HUES48 (cell line): ENCODE measurements at regions not wholly inside any gene's neighbourhood (a gene's known extent, or its start where the extent isn't known, plus 50 kb on each side); places are given as distances from the start of the nearest gene placed in this dataset.
"Not testable (repeated sequence)": the region's sequence is repeated elsewhere in the genome, so short reads cannot be mapped to it uniquely, and the experiment has no call there.

Experiments
- H3K27ac ChIP-seq: one replicate; pipeline ENCODE4 v1.7.0; 2013; ENCODE audit warnings: low read depth, low read length, inconsistent platforms
- H3K27me3 ChIP-seq: 2 replicates; pipeline ENCODE4 v1.6.1; 2013; ENCODE audit warnings: mild to moderate bottlenecking, low read length; ENCODE audit not compliant: control insufficient read depth, insufficient read depth
- H3K36me3 ChIP-seq: 2 replicates; pipeline ENCODE4 v1.6.1; 2013; ENCODE audit warnings: low read length; ENCODE audit not compliant: control insufficient read depth, insufficient read depth
- H3K4me1 ChIP-seq: 2 replicates; pipeline ENCODE4 v1.6.1; 2013; ENCODE audit warnings: mild to moderate bottlenecking, low read length; ENCODE audit not compliant: control insufficient read depth, insufficient read depth
- H3K4me3 ChIP-seq: 2 replicates; pipeline ENCODE4 v1.5.1; 2013; ENCODE audit warnings: mild to moderate bottlenecking, low read depth, low read length
- H3K9ac ChIP-seq: 2 replicates; pipeline ENCODE4 v1.6.1; 2013; ENCODE audit warnings: mild to moderate bottlenecking, low read depth, low read length, moderate library complexity
- H3K9me3 ChIP-seq: 2 replicates; pipeline ENCODE4 v1.6.1; 2013; ENCODE audit warnings: low read length; ENCODE audit not compliant: control insufficient read depth, insufficient read depth

DNA sequence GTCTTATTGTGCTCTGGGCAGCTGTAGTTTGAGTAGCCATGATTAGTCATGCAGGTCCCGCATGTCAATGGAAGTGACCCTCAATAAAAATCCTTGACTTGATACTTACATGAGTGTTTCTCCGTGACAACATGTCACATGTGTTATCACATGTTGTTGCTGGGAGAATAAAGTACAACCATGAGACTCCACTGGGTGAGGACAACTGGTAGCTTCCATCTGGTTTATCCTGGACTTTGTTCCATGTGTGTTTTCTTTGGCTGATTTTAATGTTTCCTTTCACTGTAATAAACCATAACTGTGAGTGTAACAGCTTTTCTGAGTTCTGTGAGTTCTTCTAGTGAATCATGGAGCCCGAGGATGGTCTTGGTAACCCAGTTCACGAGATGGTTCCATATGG, 63.1 kb upstream of the NDN start:
- H3K9me3 ChIP-seq: peaks cover 47% of the 10 kb centered on the region
- H3K36me3 ChIP-seq: no peaks in the 10 kb centered on the region
- no peaks in the 10 kb centered on the region for H3K4me1 ChIP-seq
- no peak overlapping the region for H3K9ac ChIP-seq
- H3K27me3 ChIP-seq: no peaks in the 10 kb centered on the region
- no peak overlapping the region for H3K27ac ChIP-seq
- H3K4me3 ChIP-seq: no peak overlapping the region

DNA sequence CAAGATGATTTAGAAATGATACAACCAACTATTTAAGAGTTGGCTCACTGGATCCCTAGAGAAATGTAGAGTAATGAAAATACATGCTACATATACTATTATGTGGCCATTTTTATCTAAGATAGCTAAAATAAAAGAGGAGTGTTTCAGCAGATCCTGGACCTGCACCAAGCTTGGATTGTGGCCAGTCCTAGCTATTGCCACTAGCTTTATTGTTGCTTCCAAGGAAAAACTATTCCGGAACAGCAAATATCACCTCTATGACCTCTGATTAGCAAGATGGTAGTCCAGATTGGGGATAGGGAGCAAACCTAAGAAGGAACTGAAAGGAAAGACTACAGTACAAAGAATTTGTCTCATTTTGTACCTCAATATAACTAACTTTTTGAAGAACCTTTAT, 63.7 kb upstream of the NDN start:
- Histone ChIP-seq H3K27ac (no peak overlapping the region), H3K36me3 (no peaks in the 10 kb centered on the region)

DNA sequence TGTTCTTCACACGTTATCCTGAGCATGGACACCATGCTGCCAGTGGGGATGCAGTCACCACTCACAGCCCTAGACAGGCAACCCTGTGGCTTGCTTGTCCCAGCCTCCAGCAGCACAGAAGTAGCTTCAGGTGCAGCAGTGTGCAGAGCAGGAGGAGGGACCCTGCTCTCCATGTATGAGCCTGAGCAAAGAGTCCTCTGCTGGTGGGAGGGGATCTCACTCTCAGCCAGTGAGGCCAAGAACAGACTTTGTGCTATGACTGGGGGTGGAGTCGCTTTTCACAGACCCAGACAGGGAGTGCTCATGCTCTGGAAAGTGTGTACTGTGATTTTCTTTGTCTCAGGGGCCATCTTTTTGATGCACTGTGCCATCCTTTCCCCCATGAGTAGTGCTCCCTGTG, 66.1 kb upstream of the NDN start:
- H3K4me3 ChIP-seq: no peak overlapping the region
- H3K9ac ChIP-seq: no peak overlapping the region
- H3K27me3 ChIP-seq: no peaks in the 10 kb centered on the region
- H3K9me3 ChIP-seq: peaks cover 69% of the 10 kb centered on the region
- no peaks in the 10 kb centered on the region for H3K36me3 ChIP-seq
- no peaks in the 10 kb centered on the region for H3K4me1 ChIP-seq
- no peak overlapping the region for H3K27ac ChIP-seq

More for the DNA sequence above, 63.7 kb upstream of the NDN start:
- no peak overlapping the region for H3K9ac ChIP-seq
- H3K27me3 ChIP-seq: no peaks in the 10 kb centered on the region
- H3K4me1 ChIP-seq: no peaks in the 10 kb centered on the region
- peaks cover 53% of the 10 kb centered on the region for H3K9me3 ChIP-seq
- no peak overlapping the region for H3K4me3 ChIP-seq

DNA sequence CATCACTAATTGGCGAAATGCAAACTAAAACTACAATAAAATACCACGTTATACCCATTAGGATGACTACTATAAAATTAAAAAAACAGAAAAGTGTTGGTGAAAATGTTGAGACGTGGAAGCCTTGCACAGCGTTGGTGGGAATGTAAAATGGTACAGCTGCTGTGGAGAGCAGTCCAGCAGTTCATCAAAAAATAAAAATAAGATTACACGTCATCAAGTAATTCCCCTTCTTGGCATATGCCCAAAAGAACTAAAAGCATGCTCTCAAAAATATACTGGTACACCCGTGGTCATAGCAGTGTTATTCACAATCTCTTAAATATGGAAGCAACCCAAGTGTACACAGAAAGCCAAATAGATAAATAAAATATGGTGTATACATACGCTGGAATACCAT, 71.8 kb upstream of the NDN start:
- Histone ChIP-seq H3K9me3 (peaks cover 65% of the 10 kb centered on the region), H3K27ac (no peak overlapping the region), H3K36me3 (no peaks in the 10 kb centered on the region)

DNA sequence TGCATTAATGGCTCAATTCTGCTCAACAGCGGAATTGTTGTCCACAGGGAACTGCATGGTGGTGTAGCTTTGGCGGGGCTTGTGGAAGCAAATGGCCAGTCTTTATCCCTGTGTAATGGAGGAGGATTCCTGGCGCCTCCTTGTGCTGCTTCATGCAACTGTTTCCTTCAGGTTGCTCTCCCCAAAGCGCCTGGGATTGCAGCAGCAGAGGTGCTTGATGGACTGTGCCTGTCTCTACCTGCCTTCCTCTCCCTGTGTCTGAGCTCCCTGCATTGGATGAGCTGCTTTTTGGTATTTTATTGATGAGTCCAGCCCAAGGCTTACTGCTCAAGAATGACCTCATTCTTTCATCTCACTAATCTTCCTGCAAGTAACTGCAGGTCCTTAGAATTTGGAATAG, 72.9 kb upstream of the NDN start:
- no peak overlapping the region for H3K9ac ChIP-seq
- H3K9me3 ChIP-seq: peaks cover 70% of the 10 kb centered on the region
- no peak overlapping the region for H3K27ac ChIP-seq
- no peak overlapping the region for H3K4me3 ChIP-seq
- no peaks in the 10 kb centered on the region for H3K27me3 ChIP-seq
- no peaks in the 10 kb centered on the region for H3K36me3 ChIP-seq
- no peaks in the 10 kb centered on the region for H3K4me1 ChIP-seq

More for the DNA sequence above, 71.8 kb upstream of the NDN start:
- H3K4me3 ChIP-seq: no peak overlapping the region
- no peak overlapping the region for H3K9ac ChIP-seq
- H3K4me1 ChIP-seq: no peaks in the 10 kb centered on the region
- no peaks in the 10 kb centered on the region for H3K27me3 ChIP-seq

DNA sequence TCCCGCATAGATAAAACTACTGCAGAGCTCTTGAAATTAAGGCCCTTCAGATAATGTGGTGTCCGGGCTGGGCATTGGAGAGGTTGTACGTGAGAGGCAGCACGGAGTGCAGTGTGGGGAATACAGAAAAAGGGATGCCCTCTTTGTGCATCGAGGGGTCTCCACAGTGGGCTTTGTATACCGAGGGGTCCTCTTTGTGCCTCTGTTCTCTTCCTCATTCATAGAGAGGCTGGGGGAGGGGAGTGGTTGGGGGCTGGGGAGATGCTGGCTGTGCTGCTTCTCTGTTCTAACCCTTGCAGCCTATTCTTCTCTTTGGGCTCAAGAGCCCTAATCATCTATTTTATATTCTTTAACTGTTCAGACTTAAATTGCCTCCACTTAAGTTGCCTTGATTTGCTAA, 74.3 kb upstream of the NDN start:
- Histone ChIP-seq H3K9ac (no peak overlapping the region), H3K4me3 (no peak overlapping the region), H3K36me3 (no peaks in the 10 kb centered on the region), H3K27ac (no peak overlapping the region), H3K9me3 (peaks cover 67% of the 10 kb centered on the region), H3K4me1 (no peaks in the 10 kb centered on the region), H3K27me3 (no peaks in the 10 kb centered on the region)

DNA sequence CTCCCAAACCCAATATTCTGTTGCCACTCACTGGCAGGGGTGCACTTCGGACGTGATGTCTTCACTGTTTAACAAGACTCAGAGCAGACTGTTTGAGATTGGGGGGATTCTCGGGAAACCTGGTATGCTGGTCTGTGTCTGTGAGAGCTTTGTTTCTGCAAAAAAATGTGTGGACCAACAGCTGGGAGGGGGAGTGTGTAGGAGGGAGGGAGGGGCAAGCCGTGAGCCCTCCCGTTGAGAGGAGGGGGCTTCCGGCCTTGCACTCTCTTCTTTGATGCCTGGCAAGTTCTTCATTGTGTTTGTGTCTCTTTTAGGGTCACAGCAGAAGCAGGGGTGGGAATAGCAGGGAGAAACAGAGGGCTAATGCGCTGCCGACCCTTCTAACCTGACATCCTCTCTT, 74.9 kb upstream of the NDN start:
- Histone ChIP-seq H3K27me3 (no peaks in the 10 kb centered on the region), H3K4me3 (no peak overlapping the region), H3K9me3 (peaks cover 67% of the 10 kb centered on the region), H3K4me1 (no peaks in the 10 kb centered on the region), H3K27ac (no peak overlapping the region), H3K36me3 (no peaks in the 10 kb centered on the region), H3K9ac (no peak overlapping the region)

DNA sequence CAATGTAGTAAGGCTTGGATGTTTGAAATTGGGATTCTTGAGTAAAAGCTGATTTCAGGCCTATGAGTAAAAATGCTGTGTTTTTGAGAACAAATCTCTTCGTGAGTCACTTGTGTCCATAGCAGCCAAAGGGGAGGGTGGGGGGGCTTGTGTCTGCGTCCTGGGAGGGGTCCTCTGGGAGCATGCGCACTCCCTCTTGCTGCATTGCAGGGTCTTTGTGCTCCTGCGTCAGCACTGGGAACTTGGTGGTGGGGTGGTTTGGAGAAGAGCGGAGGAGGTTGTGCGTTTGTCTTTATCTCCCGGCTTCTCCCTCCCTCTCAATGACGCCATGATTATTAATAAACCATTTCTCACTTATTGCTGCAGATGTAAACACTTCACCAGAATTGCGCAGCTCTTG, 75.9 kb upstream of the NDN start:
- Histone ChIP-seq H3K4me1 (no peaks in the 10 kb centered on the region), H3K9me3 (peaks cover 66% of the 10 kb centered on the region), H3K36me3 (no peaks in the 10 kb centered on the region), H3K9ac (no peak overlapping the region), H3K27me3 (no peaks in the 10 kb centered on the region), H3K4me3 (no peak overlapping the region), H3K27ac (no peak overlapping the region)

DNA sequence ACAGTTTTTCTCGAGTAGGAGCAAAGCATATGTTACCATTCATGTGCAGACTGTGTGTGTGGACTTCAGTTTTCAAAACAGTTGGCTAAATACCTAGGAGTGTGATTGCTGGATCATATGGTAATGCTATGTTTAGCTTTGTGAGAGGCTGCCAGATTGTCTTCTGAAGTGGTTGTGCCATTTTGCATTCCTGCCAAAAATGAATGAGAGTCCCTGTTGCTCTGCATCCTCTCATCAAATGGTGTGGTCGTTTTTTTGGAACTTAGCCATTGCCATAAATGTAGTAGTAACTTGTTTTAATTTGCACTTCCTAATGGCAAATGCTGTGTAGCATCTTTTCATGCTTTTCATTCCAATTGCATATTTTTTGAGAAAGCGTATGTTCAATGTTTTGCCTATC, 77.2 kb upstream of the NDN start:
- Histone ChIP-seq H3K27me3 (no peaks in the 10 kb centered on the region), H3K27ac (no peak overlapping the region), H3K9ac (no peak overlapping the region), H3K4me3 (no peak overlapping the region), H3K4me1 (no peaks in the 10 kb centered on the region), H3K36me3 (no peaks in the 10 kb centered on the region), H3K9me3 (peaks cover 72% of the 10 kb centered on the region)

DNA sequence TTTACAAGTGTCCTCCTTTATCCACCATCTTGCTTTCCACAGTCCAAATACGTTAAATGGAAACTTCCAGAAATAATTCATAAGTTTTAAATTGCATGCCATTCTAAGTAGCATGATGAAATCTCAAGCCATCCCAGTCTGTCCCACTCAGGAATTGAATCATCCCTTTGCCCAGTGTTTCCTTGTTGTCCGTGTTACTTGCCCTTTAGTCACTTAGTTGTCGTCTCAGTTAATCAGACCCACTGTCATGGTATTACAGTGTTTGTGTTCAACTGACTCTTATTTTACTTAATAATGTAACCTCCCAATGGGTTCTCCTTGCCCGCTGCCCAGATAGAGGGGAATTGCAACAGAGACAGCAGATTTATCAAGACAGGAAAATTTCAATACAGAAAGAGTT, 77.6 kb upstream of the NDN start:
- H3K27me3 ChIP-seq: no peaks in the 10 kb centered on the region

DNA sequence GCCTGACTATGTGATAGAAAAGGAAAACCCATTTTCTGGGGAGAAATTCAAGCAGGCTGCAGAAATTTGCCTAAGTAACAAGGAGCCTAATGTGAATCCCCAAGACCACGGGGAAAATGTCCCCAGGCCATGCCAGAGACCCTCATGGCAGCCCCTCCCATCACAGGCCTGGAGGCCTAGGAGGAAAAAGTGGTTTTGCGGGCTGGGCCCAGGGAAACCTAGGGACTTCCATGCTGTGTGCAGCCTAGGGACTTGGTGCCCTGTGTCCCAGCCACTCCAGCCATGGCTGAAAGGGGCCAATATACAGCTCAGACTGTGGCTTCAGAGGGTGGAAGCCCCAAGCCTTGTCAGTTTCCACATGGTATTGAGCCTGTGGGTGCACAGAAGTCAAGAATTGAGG, 79.7 kb upstream of the NDN start:
- H3K9me3 ChIP-seq: peaks cover 67% of the 10 kb centered on the region
- H3K27me3 ChIP-seq, H3K9ac ChIP-seq, H3K27ac ChIP-seq, H3K4me1 ChIP-seq, H3K4me3 ChIP-seq, H3K36me3 ChIP-seq: not testable (repeated sequence)

More for the DNA sequence above, 77.6 kb upstream of the NDN start:
- no peaks in the 10 kb centered on the region for H3K4me1 ChIP-seq
- H3K9me3 ChIP-seq: peaks cover 70% of the 10 kb centered on the region
- H3K4me3 ChIP-seq: no peak overlapping the region
- no peaks in the 10 kb centered on the region for H3K36me3 ChIP-seq
- no peak overlapping the region for H3K9ac ChIP-seq
- no peak overlapping the region for H3K27ac ChIP-seq

DNA sequence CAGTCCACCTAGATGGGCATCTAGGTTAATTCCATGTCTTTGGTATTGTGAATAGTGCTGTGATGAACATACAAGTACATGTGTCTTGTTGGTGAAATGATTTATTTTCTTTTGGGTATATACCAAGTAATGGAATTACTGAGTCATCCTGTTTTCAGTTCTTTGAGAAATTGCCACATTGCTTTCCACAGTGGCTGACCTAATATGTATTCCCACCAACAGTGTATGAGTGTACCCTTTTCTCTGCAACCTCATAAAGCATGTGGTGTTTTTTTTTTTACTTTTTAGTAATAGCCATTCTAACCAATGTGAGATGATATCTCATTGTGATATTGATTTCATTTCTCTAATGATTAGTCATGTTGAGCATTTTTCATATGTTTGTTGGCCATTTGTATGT, 86.0 kb upstream of the NDN start:
- Histone ChIP-seq H3K27me3 (no peaks in the 10 kb centered on the region), H3K4me1 (no peaks in the 10 kb centered on the region), H3K4me3 (no peak overlapping the region), H3K9me3 (peaks cover 66% of the 10 kb centered on the region), H3K9ac (no peak overlapping the region), H3K27ac (no peak overlapping the region), H3K36me3 (no peaks in the 10 kb centered on the region)
